A673 (cell line): ENCODE measurements at regions not wholly inside any gene's neighbourhood (a gene's known extent, or its start where the extent isn't known, plus 50 kb on each side); places are given as distances from the start of the nearest gene placed in this dataset.
"Not testable (repeated sequence)": the region's sequence is repeated elsewhere in the genome, so short reads cannot be mapped to it uniquely, and the experiment has no call there.

Source experiments
- BruUV-seq: library from RNA; stranded (reverse); fragments of 400-500 nt; replicated peaks from 2 replicates; lab custom pipeline; 2021; lab: Mats Ljungman, UMichigan
- CTCF ChIA-PET: fragments of 300-600 bp; sonication (Branson Sonifier 250); formaldehyde crosslinking; loops from one replicate; lab custom pipeline; 2022; ENCODE audit warnings: antibody characterized with exemption; lab: Charles Lee
- POLR2A ChIA-PET: fragments of 300-600 bp; sonication (Branson Sonifier 250); formaldehyde crosslinking; loops from one replicate; lab custom pipeline; 2022; ENCODE audit warnings: antibody characterized with exemption; ENCODE audit not compliant: low non-redundant PET; lab: Charles Lee
- DNase-seq: peaks from one replicate; pipeline ENCODE4 v3.0.0-alpha.2; 2015; ENCODE audit warnings: low spot score
- H3K27ac ChIP-seq: fragments of 200-600 bp; sonication (generic); 2 replicates; pipeline ENCODE4 v1.5.1; 2016; ENCODE audit warnings: mixed run types, low read depth, mild to moderate bottlenecking, mixed read lengths, antibody characterized with exemption, low read length; ENCODE audit not compliant: poor library complexity, severe bottlenecking
- H3K27me3 ChIP-seq: fragments of 200-600 bp; sonication (generic); replicated peaks from 2 replicates; pipeline ENCODE4 v1.6.1; 2017; ENCODE audit warnings: mixed run types, low read depth, mild to moderate bottlenecking, mixed read lengths, antibody characterized with exemption, low read length; ENCODE audit not compliant: insufficient read depth, poor library complexity
- H3K36me3 ChIP-seq: fragments of 200-600 bp; sonication (generic); 2 replicates; pipeline ENCODE4 v1.6.1; 2016; ENCODE audit warnings: mixed run types, mild to moderate bottlenecking, mixed read lengths, antibody characterized with exemption, low read length; ENCODE audit not compliant: insufficient read depth, poor library complexity, severe bottlenecking
- H3K4me1 ChIP-seq: fragments of 200-600 bp; sonication (generic); 2 replicates; pipeline ENCODE4 v1.6.1; 2017; ENCODE audit warnings: mixed run types, mild to moderate bottlenecking, mixed read lengths, antibody characterized with exemption, low read length; ENCODE audit not compliant: insufficient read depth, poor library complexity, severe bottlenecking
- H3K4me3 ChIP-seq: fragments of 200-600 bp; sonication (generic); 2 replicates; pipeline ENCODE4 v1.5.1; 2016; ENCODE audit warnings: low read depth, mixed run types, mild to moderate bottlenecking, mixed read lengths, low read length; ENCODE audit not compliant: poor library complexity, severe bottlenecking
- H3K9me3 ChIP-seq: fragments of 200-600 bp; sonication (generic); 2 replicates; pipeline ENCODE4 v1.6.1; 2016; ENCODE audit warnings: mixed run types, low read depth, mild to moderate bottlenecking, mixed read lengths, antibody characterized with exemption, low read length; ENCODE audit not compliant: poor library complexity, severe bottlenecking
- EZH2 ChIP-seq: fragments of 200-600 bp; sonication (generic); IDR thresholded peaks from 2 replicates; pipeline ENCODE4 v1.6.1; 2017; ENCODE audit warnings: borderline replicate concordance, low read depth, mild to moderate bottlenecking, mixed read lengths, antibody characterized with exemption, low read length; ENCODE audit not compliant: poor library complexity, severe bottlenecking
- intact Hi-C: fragments of 100-400 bp; cut with micrococcal nuclease; formaldehyde crosslinking; loops from one replicate; pipeline ENCODE4 v1.10.0; 2022; ENCODE audit not compliant: unreplicated experiment
- TF ChIP-seq, protein P1 (sequence below): fragments of 300-800, 200-600 bp; sonication (generic); conservative IDR thresholded peaks from 2 replicates; pipeline ENCODE4 v1.5.1; 2017; ENCODE audit warnings: low read depth, mild to moderate bottlenecking, antibody characterized with exemption, low read length, moderate library complexity, mixed read lengths

DNA sequence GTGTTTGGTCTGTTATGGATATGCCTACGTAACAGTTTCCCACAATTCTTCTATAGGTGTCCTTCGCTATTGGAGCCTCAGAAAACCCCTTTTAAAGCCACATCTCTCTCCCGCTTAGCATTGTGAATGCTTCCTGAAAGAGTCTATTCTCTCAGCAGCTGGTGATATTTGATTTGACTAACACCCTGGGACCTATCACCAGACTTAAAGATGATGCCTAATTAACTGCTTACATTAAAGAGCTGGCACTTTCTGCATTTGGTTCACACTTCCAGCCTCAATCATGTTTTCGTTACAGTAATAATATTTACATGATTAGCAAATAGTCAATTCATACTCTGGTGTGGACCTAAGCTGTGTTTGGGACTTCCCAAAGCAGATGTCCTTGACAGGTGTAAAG, 90.1 kb upstream of the VLDLR start:
- Histone ChIP-seq H3K27ac (no peak overlapping the region), H3K9me3 (no peaks in the 10 kb centered on the region), H3K4me3 (no peak overlapping the region), H3K4me1 (no peaks in the 10 kb centered on the region), H3K36me3 (no peaks in the 10 kb centered on the region), H3K27me3 (no peaks in the 10 kb centered on the region)
- TF ChIP-seq EZH2, result no peak
- TF ChIP-seq, protein P1, sequence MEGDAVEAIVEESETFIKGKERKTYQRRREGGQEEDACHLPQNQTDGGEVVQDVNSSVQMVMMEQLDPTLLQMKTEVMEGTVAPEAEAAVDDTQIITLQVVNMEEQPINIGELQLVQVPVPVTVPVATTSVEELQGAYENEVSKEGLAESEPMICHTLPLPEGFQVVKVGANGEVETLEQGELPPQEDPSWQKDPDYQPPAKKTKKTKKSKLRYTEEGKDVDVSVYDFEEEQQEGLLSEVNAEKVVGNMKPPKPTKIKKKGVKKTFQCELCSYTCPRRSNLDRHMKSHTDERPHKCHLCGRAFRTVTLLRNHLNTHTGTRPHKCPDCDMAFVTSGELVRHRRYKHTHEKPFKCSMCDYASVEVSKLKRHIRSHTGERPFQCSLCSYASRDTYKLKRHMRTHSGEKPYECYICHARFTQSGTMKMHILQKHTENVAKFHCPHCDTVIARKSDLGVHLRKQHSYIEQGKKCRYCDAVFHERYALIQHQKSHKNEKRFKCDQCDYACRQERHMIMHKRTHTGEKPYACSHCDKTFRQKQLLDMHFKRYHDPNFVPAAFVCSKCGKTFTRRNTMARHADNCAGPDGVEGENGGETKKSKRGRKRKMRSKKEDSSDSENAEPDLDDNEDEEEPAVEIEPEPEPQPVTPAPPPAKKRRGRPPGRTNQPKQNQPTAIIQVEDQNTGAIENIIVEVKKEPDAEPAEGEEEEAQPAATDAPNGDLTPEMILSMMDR, result no peak
- intact Hi-C loops, result no loop called here
- BruUV-seq, result no TSS peak
- DNase-seq, result no peak
- CTCF ChIA-PET, result no interaction called here
- POLR2A ChIA-PET, result no interaction called here

GRCh38 chr9:2536511-2536910, 85.1 kb upstream of the VLDLR start:
- H3K36me3 ChIP-seq, result no peaks in the 10 kb centered on the region
- no peaks in the 10 kb centered on the region for H3K9me3 ChIP-seq
- no peak for DNase-seq
- no peak overlapping the region for H3K27ac ChIP-seq
- H3K4me1 ChIP-seq, result no peaks in the 10 kb centered on the region
- ChIA-PET CTCF (no interaction called here), POLR2A (no interaction called here)
- no peak for TF ChIP-seq EZH2
- TF ChIP-seq, protein P1, result no peak
- no TSS peak for BruUV-seq
- intact Hi-C loops, result no loop called here
- no peaks in the 10 kb centered on the region for H3K27me3 ChIP-seq
- H3K4me3 ChIP-seq, result no peak overlapping the region

DNA sequence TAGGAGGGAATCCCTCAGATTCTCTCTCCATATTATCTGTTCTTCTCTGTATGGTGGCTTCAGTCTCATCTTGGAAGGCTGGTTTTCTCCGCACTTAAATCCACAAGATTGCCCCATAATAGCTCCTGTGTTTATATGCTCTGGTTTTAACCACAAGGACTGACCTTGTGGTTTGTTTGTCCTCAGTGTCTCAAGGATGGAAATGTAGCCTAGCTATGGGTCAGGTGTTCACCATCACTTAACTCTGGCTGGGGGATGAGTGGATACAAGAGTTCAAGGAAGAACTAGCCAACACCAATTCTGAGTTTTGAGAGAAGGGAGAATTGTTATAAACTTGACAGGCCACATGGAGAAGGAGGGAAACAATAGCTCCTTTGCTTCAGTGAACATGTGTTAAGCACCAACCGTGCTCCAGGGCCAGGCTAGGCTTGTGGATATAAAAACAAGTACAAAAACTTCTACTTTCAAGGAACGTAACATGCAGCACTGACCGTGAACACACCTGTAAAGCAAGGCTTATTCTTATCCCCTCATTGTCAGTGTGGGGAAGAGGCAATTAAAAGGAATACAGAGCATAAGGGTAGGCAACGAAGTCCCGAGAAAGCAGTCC, 75.6 kb upstream of the VLDLR start:
- TF ChIP-seq EZH2, result no peak
- TF ChIP-seq, protein P1, result no peak
- Histone ChIP-seq H3K9me3 (no peaks in the 10 kb centered on the region), H3K4me1 (no peaks in the 10 kb centered on the region), H3K27me3 (no peaks in the 10 kb centered on the region), H3K4me3 (no peak overlapping the region), H3K27ac (no peak overlapping the region), H3K36me3 (no peaks in the 10 kb centered on the region)
- intact Hi-C loops, result no loop called here
- POLR2A ChIA-PET, result no interaction called here
- BruUV-seq, result no TSS peak
- CTCF ChIA-PET, result no interaction called here
- no peak for DNase-seq

DNA sequence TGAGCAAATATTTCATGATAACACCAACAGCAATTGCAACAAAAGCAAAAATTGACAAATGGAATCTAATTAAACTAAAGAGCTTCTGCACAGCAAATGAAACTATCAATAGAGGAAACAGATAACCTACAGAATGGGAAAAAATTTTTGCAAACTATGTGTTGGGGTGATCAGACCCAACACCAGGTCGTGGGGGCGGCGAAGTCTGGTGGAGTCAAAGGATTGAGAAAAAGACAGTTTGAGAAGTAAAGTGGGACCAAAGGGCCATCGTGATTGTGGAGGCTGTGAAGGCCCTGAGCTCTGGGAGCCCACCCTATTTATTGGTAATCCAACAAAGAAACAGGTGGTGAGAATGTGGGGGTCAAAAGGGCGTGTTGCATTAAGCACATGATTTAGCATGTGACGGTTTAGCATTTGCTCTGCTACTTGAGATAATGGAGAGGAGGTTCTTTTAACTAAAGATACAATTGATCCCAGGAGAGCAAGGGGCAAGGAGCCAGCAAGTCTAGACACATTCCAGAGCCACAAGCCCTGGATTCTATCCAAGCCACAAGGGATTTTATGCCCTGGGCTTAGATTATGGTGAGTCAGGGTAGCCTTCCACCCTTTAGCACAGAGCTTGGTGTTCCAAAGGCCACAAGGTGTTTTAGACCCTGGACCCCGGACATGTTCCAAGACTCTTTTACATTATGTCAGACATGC, 65.5 kb upstream of the VLDLR start:
- H3K27me3 ChIP-seq, H3K4me3 ChIP-seq, H3K27ac ChIP-seq, H3K4me1 ChIP-seq, BruUV-seq, H3K36me3 ChIP-seq, intact Hi-C loops, H3K9me3 ChIP-seq, POLR2A ChIA-PET: not testable (repeated sequence)
- DNase-seq, result peak; percentile 28
- CTCF ChIA-PET, result interaction anchor here (0.6 kb wide), 1 partner anchor 79 kb away, joined by 3 read pairs; no protein-coding TSS in a partner anchor
